SK-N-SH (cell line): ENCODE measurements at regions not wholly inside any gene's neighbourhood (a gene's known extent, or its start where the extent isn't known, plus 50 kb on each side); places are given as distances from the start of the nearest gene placed in this dataset.

Source experiments
- CTCF ChIA-PET: fragments of 300-600, 350-600 bp; formaldehyde crosslinking; extraction: SDS; loops from one replicate; lab custom pipeline; 2021; lab: Yijun Ruan, JAX
- POLR2A ChIA-PET: fragments of 350-600 bp; sonication (Branson Sonifier 250); formaldehyde crosslinking; extraction: SDS; loops from one replicate; lab custom pipeline; 2020; ENCODE audit warnings: antibody characterized with exemption, inconsistent platforms; lab: Yijun Ruan, JAX
- DNase-seq: peaks from one replicate; pipeline ENCODE4 v3.0.0; 2012
- H2AFZ ChIP-seq: fragments of 200-600 bp; sonication (generic); 2 replicates; pipeline ENCODE4 v1.8.1; 2016; ENCODE audit warnings: antibody characterized with exemption, mild to moderate bottlenecking, low read depth
- H3F3A ChIP-seq: fragments of 200-600 bp; sonication (generic); replicated peaks from 2 replicates; pipeline ENCODE3; 2016; ENCODE audit warnings: antibody characterized with exemption, mild to moderate bottlenecking; ENCODE audit not compliant: insufficient read depth
- H3K27ac ChIP-seq, 2 experiments: fragments of 200-500 bp in 1 of 2; fragments of 200-600 bp in 1 of 2; sonication (Bioruptor generic) in 1 of 2; sonication (generic), shearing (Covaris generic) in 1 of 2; 2 replicates each; pipeline versions ENCODE4 v1.5.1 to v1.6.1; 2014 to 2016; ENCODE audit warnings: low read depth in 2 of 2, inconsistent platforms in 1 of 2, low read length in 1 of 2, mild to moderate bottlenecking in 1 of 2, mixed read lengths in 1 of 2
- H3K27me3 ChIP-seq: fragments of 200-600 bp; sonication (generic), shearing (Covaris generic); 2 replicates; pipeline ENCODE4 v1.6.1; 2016; ENCODE audit warnings: mixed run types; ENCODE audit not compliant: insufficient read depth
- H3K36me3 ChIP-seq, 2 experiments: fragments of 200-500 bp in 1 of 2; fragments of 200-600 bp in 1 of 2; sonication (Bioruptor generic) in 1 of 2; sonication (generic) in 1 of 2; replicated peaks in 1 of 2; 2 replicates each; pipeline versions ENCODE3 to v1.5.1; 2014 to 2016; ENCODE audit warnings: low read length in 1 of 2, mild to moderate bottlenecking in 1 of 2; ENCODE audit not compliant: insufficient read depth in 2 of 2, control insufficient read depth in 1 of 2
- H3K4me1 ChIP-seq, 2 experiments: fragments of 200-500 bp in 1 of 2; fragments of 200-600 bp in 1 of 2; sonication (Bioruptor generic) in 1 of 2; sonication (generic), shearing (Covaris generic) in 1 of 2; 2 replicates each; pipeline versions ENCODE4 v1.5.1 to v1.6.1; 2014 to 2016; ENCODE audit warnings: low read depth in 1 of 2, low read length in 1 of 2, mixed run types in 1 of 2; ENCODE audit not compliant: insufficient read depth in 2 of 2, control insufficient read depth in 1 of 2
- H3K4me2 ChIP-seq: fragments of 200-600 bp; sonication (generic), shearing (Covaris generic); 2 replicates; pipeline ENCODE4 v1.6.1; 2017; ENCODE audit warnings: mixed run types
- H3K4me3 ChIP-seq, 2 experiments: fragments of 200-500 bp in 1 of 2; fragments of 200-600 bp in 1 of 2; sonication (Bioruptor generic) in 1 of 2; sonication (generic), shearing (Covaris generic) in 1 of 2; 2 replicates each; pipeline versions ENCODE4 v1.5.1 to v1.8.1; 2014 to 2016; ENCODE audit warnings: low read depth in 2 of 2, inconsistent platforms in 1 of 2, low read length in 1 of 2, mild to moderate bottlenecking in 1 of 2, mixed read lengths in 1 of 2, moderate library complexity in 1 of 2
- H3K79me2 ChIP-seq: fragments of 200-600 bp; sonication (generic); 2 replicates; pipeline ENCODE4 v1.8.1; 2017; ENCODE audit warnings: mild to moderate bottlenecking; ENCODE audit not compliant: insufficient read depth
- H3K9ac ChIP-seq: fragments of 200-600 bp; sonication (generic); 2 replicates; pipeline ENCODE4 v1.6.1; 2017; ENCODE audit warnings: mixed run types
- H3K9me2 ChIP-seq: fragments of 200-600 bp; sonication (generic); 2 replicates; pipeline ENCODE4 v1.6.1; 2017; ENCODE audit warnings: mixed run types
- H3K9me3 ChIP-seq: fragments of 200-600 bp; sonication (generic); 2 replicates; pipeline ENCODE4 v1.6.1; 2017; ENCODE audit warnings: mixed run types, mild to moderate bottlenecking, moderate library complexity
- H4K20me1 ChIP-seq: fragments of 200-600 bp; sonication (generic); 2 replicates; pipeline ENCODE4 v1.6.1; 2017; ENCODE audit warnings: mild to moderate bottlenecking, mixed run types; ENCODE audit not compliant: insufficient read depth
- CHD2 ChIP-seq: fragments of 150-350 bp; IDR thresholded peaks from 2 replicates; pipeline ENCODE4 v1.6.1; 2018; ENCODE audit warnings: low read length; ENCODE audit not compliant: partially characterized antibody
- EP300 ChIP-seq, 2 experiments: IDR thresholded peaks; 2 replicates each; pipeline versions ENCODE4 v1.4.0 to v1.6.1; 2012; ENCODE audit warnings: borderline replicate concordance in 1 of 2, low read depth in 1 of 2, low read length in 1 of 2
- FOXJ3 ChIP-seq: sonication (generic); formaldehyde crosslinking; IDR thresholded peaks from 2 replicates; pipeline ENCODE4 v1.5.1; 2020; ENCODE audit warnings: mild to moderate bottlenecking, missing genetic modification reagents
- JUND ChIP-seq: IDR thresholded peaks from 2 replicates; pipeline ENCODE4 v1.4.0; 2012
- NRF1 ChIP-seq: IDR thresholded peaks from 2 replicates; pipeline ENCODE4 v1.6.1; 2012; ENCODE audit warnings: low read depth, mild to moderate bottlenecking, low read length
- POLR2AphosphoS5 ChIP-seq: IDR thresholded peaks from 2 replicates; pipeline ENCODE4 v1.6.1; 2012; ENCODE audit warnings: low read depth, low read length
- RAD21 ChIP-seq: IDR thresholded peaks from 2 replicates; pipeline ENCODE4 v1.6.1; 2012; ENCODE audit warnings: mild to moderate bottlenecking, low read length
- RCOR1 ChIP-seq: fragments of 150-350 bp; IDR thresholded peaks from 2 replicates; pipeline ENCODE4 v1.6.1; 2017; ENCODE audit warnings: antibody characterized with exemption, low read length
- YY1 ChIP-seq: IDR thresholded peaks from 2 replicates; pipeline ENCODE4 v1.4.0; 2012; ENCODE audit warnings: low read depth, mild to moderate bottlenecking
- WGBS: methylation state at CpG from one replicate; pipeline ENCODE4 v1.1.6; 2017; ENCODE audit warnings: low lambda C conversion rate; 5-methylcytosine and 5-hydroxymethylcytosine counted together
- TF ChIP-seq, protein P1 (sequence below): IDR thresholded peaks from 2 replicates; pipeline ENCODE4 v1.4.0; 2012; ENCODE audit warnings: low read depth, borderline replicate concordance
- TF ChIP-seq, protein P2 (sequence below): fragments of 200-600 bp; sonication (generic); IDR thresholded peaks from 2 replicates; pipeline ENCODE4 v1.6.1; 2017; ENCODE audit warnings: antibody characterized with exemption, mild to moderate bottlenecking, moderate library complexity
- TF ChIP-seq, protein P3 (sequence below): IDR thresholded peaks from 2 replicates; pipeline ENCODE4 v1.4.0; 2012; ENCODE audit warnings: low read depth, borderline replicate concordance
- TF ChIP-seq, protein P4 (sequence below): IDR thresholded peaks from 2 replicates; pipeline ENCODE4 v1.6.1; 2012; ENCODE audit warnings: mild to moderate bottlenecking, low read depth, low read length, moderate library complexity

DNA sequence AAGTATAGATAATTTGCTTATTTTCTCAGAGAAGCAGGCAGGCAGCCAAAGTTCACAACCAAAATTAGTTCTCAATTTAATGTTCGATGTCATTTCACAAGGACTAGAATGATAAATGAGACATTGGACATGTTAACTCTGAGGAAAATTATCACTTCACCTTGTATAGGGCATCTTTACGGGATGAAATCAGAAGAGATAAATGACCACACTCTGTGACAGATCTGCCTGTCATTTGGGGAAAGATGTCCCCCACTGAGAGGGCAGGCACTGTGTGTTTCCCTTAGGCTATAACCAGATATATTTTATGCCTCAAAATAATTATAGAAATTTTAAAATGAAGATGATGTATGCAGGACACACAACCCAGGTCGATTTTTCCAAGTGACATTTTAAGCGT, 642.9 kb downstream of the BRINP3 start (continued):
- no peak for TF ChIP-seq CHD2
- TF ChIP-seq, all 33 proteins: peak for 0

DNA sequence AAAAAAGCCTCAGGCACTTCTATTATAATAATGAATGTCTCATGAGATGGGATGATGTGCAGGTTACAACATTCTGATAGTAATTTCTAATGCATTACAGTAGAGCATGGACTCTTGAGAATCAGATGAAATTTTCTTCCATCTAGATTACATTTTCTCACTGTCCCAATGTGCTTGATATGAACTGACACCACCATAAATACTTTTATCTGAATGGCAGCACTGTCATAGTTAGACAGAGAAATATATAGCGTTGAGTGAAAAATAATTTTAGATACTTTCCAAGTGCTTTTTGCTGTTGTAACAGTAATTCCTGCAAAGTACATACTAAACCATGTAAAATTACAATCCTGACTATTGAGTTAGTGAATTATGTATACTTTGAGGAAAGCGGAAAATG, 630.1 kb downstream of the BRINP3 start:
- no peak overlapping the region for H3K27ac ChIP-seq
- no peak overlapping the region for H2AFZ ChIP-seq
- H3F3A ChIP-seq, result no peaks in the 10 kb centered on the region
- no peak overlapping the region for H3K4me2 ChIP-seq
- no peaks in the 10 kb centered on the region for H3K9me2 ChIP-seq
- no peaks in the 10 kb centered on the region for H3K79me2 ChIP-seq
- H3K4me1 ChIP-seq, result no peaks in the 10 kb centered on the region; a peak in 1 of 4 replicates
- POLR2A ChIA-PET, result no interaction called here
- no peaks in the 10 kb centered on the region for H3K36me3 ChIP-seq
- H3K4me3 ChIP-seq, result no peak overlapping the region
- H4K20me1 ChIP-seq, result no peaks in the 10 kb centered on the region
- CTCF ChIA-PET, result interaction anchor here (0.9 kb wide), 1 partner anchor 15 kb away, joined by 3 read pairs; no protein-coding TSS in a partner anchor
- TF ChIP-seq RAD21 (no peak), JUND (no peak)
- TF ChIP-seq, protein P1, sequence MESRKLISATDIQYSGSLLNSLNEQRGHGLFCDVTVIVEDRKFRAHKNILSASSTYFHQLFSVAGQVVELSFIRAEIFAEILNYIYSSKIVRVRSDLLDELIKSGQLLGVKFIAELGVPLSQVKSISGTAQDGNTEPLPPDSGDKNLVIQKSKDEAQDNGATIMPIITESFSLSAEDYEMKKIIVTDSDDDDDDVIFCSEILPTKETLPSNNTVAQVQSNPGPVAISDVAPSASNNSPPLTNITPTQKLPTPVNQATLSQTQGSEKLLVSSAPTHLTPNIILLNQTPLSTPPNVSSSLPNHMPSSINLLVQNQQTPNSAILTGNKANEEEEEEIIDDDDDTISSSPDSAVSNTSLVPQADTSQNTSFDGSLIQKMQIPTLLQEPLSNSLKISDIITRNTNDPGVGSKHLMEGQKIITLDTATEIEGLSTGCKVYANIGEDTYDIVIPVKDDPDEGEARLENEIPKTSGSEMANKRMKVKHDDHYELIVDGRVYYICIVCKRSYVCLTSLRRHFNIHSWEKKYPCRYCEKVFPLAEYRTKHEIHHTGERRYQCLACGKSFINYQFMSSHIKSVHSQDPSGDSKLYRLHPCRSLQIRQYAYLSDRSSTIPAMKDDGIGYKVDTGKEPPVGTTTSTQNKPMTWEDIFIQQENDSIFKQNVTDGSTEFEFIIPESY, result no peak
- TF ChIP-seq, protein P2, sequence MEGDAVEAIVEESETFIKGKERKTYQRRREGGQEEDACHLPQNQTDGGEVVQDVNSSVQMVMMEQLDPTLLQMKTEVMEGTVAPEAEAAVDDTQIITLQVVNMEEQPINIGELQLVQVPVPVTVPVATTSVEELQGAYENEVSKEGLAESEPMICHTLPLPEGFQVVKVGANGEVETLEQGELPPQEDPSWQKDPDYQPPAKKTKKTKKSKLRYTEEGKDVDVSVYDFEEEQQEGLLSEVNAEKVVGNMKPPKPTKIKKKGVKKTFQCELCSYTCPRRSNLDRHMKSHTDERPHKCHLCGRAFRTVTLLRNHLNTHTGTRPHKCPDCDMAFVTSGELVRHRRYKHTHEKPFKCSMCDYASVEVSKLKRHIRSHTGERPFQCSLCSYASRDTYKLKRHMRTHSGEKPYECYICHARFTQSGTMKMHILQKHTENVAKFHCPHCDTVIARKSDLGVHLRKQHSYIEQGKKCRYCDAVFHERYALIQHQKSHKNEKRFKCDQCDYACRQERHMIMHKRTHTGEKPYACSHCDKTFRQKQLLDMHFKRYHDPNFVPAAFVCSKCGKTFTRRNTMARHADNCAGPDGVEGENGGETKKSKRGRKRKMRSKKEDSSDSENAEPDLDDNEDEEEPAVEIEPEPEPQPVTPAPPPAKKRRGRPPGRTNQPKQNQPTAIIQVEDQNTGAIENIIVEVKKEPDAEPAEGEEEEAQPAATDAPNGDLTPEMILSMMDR, result no peak
- TF ChIP-seq, protein P3, sequence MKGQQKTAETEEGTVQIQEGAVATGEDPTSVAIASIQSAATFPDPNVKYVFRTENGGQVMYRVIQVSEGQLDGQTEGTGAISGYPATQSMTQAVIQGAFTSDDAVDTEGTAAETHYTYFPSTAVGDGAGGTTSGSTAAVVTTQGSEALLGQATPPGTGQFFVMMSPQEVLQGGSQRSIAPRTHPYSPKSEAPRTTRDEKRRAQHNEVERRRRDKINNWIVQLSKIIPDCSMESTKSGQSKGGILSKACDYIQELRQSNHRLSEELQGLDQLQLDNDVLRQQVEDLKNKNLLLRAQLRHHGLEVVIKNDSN, result no peak
- TF ChIP-seq, all 33 proteins: peak for 0
- 96% methylated on average over 2 of the region's 2 CpGs for WGBS
- H3K9me3 ChIP-seq, result no peaks in the 10 kb centered on the region
- no peak overlapping the region for H3K9ac ChIP-seq
- no peaks in the 10 kb centered on the region for H3K27me3 ChIP-seq
- no peak for DNase-seq

DNA sequence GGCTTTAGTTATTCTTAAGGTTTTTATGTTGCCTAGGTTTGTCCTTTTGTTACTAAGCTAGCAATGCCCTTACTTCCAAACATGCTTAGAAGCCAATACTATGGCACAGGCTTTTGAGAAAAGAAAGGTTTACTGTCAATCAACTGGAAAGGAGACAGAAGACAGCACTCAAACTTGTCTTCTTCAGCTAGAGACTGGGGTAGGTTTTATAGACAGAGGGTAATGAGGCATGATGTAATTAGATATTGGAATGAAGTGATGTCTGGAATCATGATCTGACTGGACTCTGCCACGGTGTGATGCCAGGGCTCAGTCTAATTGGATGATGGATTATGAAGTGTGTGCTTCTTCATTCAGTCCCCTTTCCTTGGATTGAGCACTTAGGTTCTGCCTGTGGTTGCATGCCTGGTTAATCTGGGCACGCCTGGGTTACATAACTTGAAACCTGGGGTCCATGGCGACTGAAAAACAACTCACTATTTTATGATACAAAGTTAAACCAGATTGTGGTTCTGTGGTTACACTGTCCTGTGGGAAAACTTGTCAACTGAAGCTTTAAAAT, 625.8 kb downstream of the BRINP3 start:
- no peaks in the 10 kb centered on the region for H3K27me3 ChIP-seq
- H3K9ac ChIP-seq, result no peak overlapping the region
- ChIA-PET POLR2A (no interaction called here), CTCF (interaction anchor here (1.2 kb wide), 1 partner anchor 9 kb away, joined by 3 read pairs; no protein-coding TSS in a partner anchor)
- H3K9me3 ChIP-seq, result no peaks in the 10 kb centered on the region
- no peak for DNase-seq
- no peaks in the 10 kb centered on the region for H3F3A ChIP-seq
- WGBS, result 37% methylated on average over 3 of the region's 3 CpGs
- no peaks in the 10 kb centered on the region for H3K79me2 ChIP-seq
- no peak overlapping the region for H3K4me2 ChIP-seq
- H3K4me3 ChIP-seq, result no peak overlapping the region
- no peak overlapping the region for H3K27ac ChIP-seq
- no peaks in the 10 kb centered on the region for H3K9me2 ChIP-seq
- H2AFZ ChIP-seq, result peak overlapping the region; percentile 51; the same call in 1 of the 2 replicates
- H3K36me3 ChIP-seq, result no peaks in the 10 kb centered on the region
- H3K4me1 ChIP-seq, result no peaks in the 10 kb centered on the region; a peak in 1 of 4 replicates
- H4K20me1 ChIP-seq, result no peaks in the 10 kb centered on the region
- TF ChIP-seq, protein P4, sequence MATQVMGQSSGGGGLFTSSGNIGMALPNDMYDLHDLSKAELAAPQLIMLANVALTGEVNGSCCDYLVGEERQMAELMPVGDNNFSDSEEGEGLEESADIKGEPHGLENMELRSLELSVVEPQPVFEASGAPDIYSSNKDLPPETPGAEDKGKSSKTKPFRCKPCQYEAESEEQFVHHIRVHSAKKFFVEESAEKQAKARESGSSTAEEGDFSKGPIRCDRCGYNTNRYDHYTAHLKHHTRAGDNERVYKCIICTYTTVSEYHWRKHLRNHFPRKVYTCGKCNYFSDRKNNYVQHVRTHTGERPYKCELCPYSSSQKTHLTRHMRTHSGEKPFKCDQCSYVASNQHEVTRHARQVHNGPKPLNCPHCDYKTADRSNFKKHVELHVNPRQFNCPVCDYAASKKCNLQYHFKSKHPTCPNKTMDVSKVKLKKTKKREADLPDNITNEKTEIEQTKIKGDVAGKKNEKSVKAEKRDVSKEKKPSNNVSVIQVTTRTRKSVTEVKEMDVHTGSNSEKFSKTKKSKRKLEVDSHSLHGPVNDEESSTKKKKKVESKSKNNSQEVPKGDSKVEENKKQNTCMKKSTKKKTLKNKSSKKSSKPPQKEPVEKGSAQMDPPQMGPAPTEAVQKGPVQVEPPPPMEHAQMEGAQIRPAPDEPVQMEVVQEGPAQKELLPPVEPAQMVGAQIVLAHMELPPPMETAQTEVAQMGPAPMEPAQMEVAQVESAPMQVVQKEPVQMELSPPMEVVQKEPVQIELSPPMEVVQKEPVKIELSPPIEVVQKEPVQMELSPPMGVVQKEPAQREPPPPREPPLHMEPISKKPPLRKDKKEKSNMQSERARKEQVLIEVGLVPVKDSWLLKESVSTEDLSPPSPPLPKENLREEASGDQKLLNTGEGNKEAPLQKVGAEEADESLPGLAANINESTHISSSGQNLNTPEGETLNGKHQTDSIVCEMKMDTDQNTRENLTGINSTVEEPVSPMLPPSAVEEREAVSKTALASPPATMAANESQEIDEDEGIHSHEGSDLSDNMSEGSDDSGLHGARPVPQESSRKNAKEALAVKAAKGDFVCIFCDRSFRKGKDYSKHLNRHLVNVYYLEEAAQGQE, result no peak
- TF ChIP-seq FOXJ3 (CRISPR knock-in tag) (no peak), CHD2 (no peak), NRF1 (no peak), RCOR1 (no peak), YY1 (no peak), EP300 (IDR thresholded peaks at IDR 0.05; ENCODE audit: borderline replicate concordance in 1 of 2, low read depth in 1 of 2, low read length in 1 of 2) (no peak), POLR2AphosphoS5 (no peak)
- TF ChIP-seq, protein P2, result no peak
